HepG2 (cell line): ENCODE measurements at regions not wholly inside any gene's neighbourhood (a gene's known extent, or its start where the extent isn't known, plus 50 kb on each side); places are given as distances from the start of the nearest gene placed in this dataset.

ENCODE experiments used
- ARID2 ChIP-seq: sonication (generic); formaldehyde crosslinking; IDR thresholded peaks from 2 replicates; pipeline ENCODE4 v1.8.1; 2022; ENCODE audit warnings: mild to moderate bottlenecking, missing genetic modification reagents, borderline replicate concordance
- ATF6 ChIP-seq: sonication (generic); formaldehyde crosslinking; conservative IDR thresholded peaks from 2 replicates; pipeline ENCODE4 v1.4.0; 2020; ENCODE audit warnings: missing genetic modification reagents
- ATM ChIP-seq: fragments of 450-650 bp; IDR thresholded peaks from 2 replicates; pipeline ENCODE4 v1.7.1; 2017; ENCODE audit warnings: mild to moderate bottlenecking, borderline replicate concordance
- FOXP1 ChIP-seq, 2 experiments: fragments of 450-650 bp in 1 of 2; IDR thresholded peaks; 2 replicates each; pipeline ENCODE4 v1.6.1; 2017 to 2018; ENCODE audit warnings: antibody characterized with exemption in 1 of 2
- KDM3A ChIP-seq: IDR thresholded peaks from 2 replicates; pipeline ENCODE4 v1.6.1; 2018; ENCODE audit warnings: low read depth, missing compliant biosample characterization
- KLF11 ChIP-seq: IDR thresholded peaks from 2 replicates; pipeline ENCODE4 v1.6.1; 2016; ENCODE audit warnings: missing compliant biosample characterization
- KMT2B ChIP-seq: IDR thresholded peaks from 2 replicates; pipeline ENCODE4 v1.6.1; 2016; ENCODE audit warnings: missing genetic modification reagents, missing compliant biosample characterization
- MED1 ChIP-seq: sonication (generic); formaldehyde crosslinking; IDR thresholded peaks from 2 replicates; pipeline ENCODE4 v1.4.0; 2020; ENCODE audit warnings: missing genetic modification reagents
- MXI1 ChIP-seq: IDR thresholded peaks from 3 replicates; pipeline ENCODE4 v1.6.1; 2012; ENCODE audit warnings: low read depth, low read length, inconsistent platforms, borderline replicate concordance
- NFE2L1 ChIP-seq: sonication (generic); formaldehyde crosslinking; IDR thresholded peaks from 2 replicates; pipeline ENCODE4 v1.4.0; 2020; ENCODE audit warnings: missing genetic modification reagents, mild to moderate bottlenecking, borderline replicate concordance
- NR2F6 ChIP-seq, 2 experiments: IDR thresholded peaks; 2 replicates each; pipeline ENCODE4 v1.6.1; 2016; ENCODE audit warnings: antibody characterized with exemption in 1 of 2, mild to moderate bottlenecking in 1 of 2
- PCBP1 ChIP-seq: fragments of 200-400 bp; formaldehyde crosslinking; IDR thresholded peaks from 2 replicates; pipeline ENCODE4 v1.6.1; 2017; ENCODE audit warnings: mild to moderate bottlenecking, low read depth, low read length, borderline replicate concordance
- RCOR2 ChIP-seq: IDR thresholded peaks from 2 replicates; pipeline ENCODE4 v1.6.1; 2016; ENCODE audit warnings: missing biosample characterization, missing genetic modification reagents
- SIX1 ChIP-seq: sonication (generic); formaldehyde crosslinking; IDR thresholded peaks from 2 replicates; pipeline ENCODE4 v1.4.0; 2020; ENCODE audit warnings: missing genetic modification reagents, borderline replicate concordance
- SMAD9 ChIP-seq: sonication (generic); formaldehyde crosslinking; IDR thresholded peaks from 2 replicates; pipeline ENCODE4 v1.5.1; 2020; ENCODE audit warnings: mild to moderate bottlenecking, missing genetic modification reagents
- SOX5 ChIP-seq: IDR thresholded peaks from 2 replicates; pipeline ENCODE4 v1.6.1; 2016; ENCODE audit warnings: borderline replicate concordance
- SP2 ChIP-seq: sonication (generic); formaldehyde crosslinking; IDR thresholded peaks from 2 replicates; pipeline ENCODE4 v1.5.1; 2020; ENCODE audit warnings: mild to moderate bottlenecking, missing genetic modification reagents
- THAP9 ChIP-seq: sonication (generic); formaldehyde crosslinking; IDR thresholded peaks from 2 replicates; pipeline ENCODE4; 2020; ENCODE audit warnings: missing genetic modification reagents, mild to moderate bottlenecking, borderline replicate concordance
- YEATS2 ChIP-seq: sonication (generic); formaldehyde crosslinking; IDR thresholded peaks from 2 replicates; pipeline ENCODE4 v1.4.0; 2020; ENCODE audit warnings: missing genetic modification reagents, borderline replicate concordance
- ZFP1 ChIP-seq: IDR thresholded peaks from 2 replicates; pipeline ENCODE4 v1.6.1; 2016
- ZNF20 ChIP-seq: sonication (generic); formaldehyde crosslinking; IDR thresholded peaks from 2 replicates; pipeline ENCODE4 v1.4.0; 2020; ENCODE audit warnings: mild to moderate bottlenecking, moderate library complexity, missing genetic modification reagents
- ZNF282 ChIP-seq: fragments of 450-650 bp; IDR thresholded peaks from 2 replicates; pipeline ENCODE4 v1.6.1; 2018; ENCODE audit not compliant: partially characterized antibody
- ZNF343 ChIP-seq: sonication (generic); formaldehyde crosslinking; IDR thresholded peaks from 2 replicates; pipeline ENCODE4 v1.4.0; 2020; ENCODE audit warnings: mild to moderate bottlenecking, missing genetic modification reagents
- ZNF414 ChIP-seq: sonication (generic); formaldehyde crosslinking; IDR thresholded peaks from 2 replicates; pipeline ENCODE4 v1.5.0; 2020; ENCODE audit warnings: missing genetic modification reagents
- ZNF546 ChIP-seq: sonication (generic); formaldehyde crosslinking; conservative IDR thresholded peaks from 2 replicates; pipeline ENCODE4 v1.8.1; 2023; ENCODE audit warnings: mild to moderate bottlenecking, missing genetic modification reagents
- ZNF644 ChIP-seq: IDR thresholded peaks from 2 replicates; pipeline ENCODE4 v1.6.1; 2016; ENCODE audit warnings: low read depth
- ZNF816 ChIP-seq: sonication (generic); formaldehyde crosslinking; IDR thresholded peaks from 2 replicates; pipeline ENCODE4 v1.8.0; 2022; ENCODE audit warnings: missing genetic modification reagents, mild to moderate bottlenecking, borderline replicate concordance

GRCh38 chr7:130947792-130948580, 214.0 kb upstream of the KLF14 start (continued):
- TF ChIP-seq KDM3A (no peak), ZNF414 (CRISPR knock-in tag) (no peak), SMAD9 (CRISPR knock-in tag) (no peak), ZFP1 (CRISPR knock-in tag) (no peak), YEATS2 (CRISPR knock-in tag) (no peak), SIX1 (CRISPR knock-in tag) (peak; percentile 23; the same call in 1 of the 2 replicates), PCBP1 (no peak), THAP9 (no peak), ZNF343 (CRISPR knock-in tag) (no peak), SOX5 (peak; percentile 46; the same call in 1 of the 2 replicates), ARID2 (CRISPR knock-in tag) (no peak), ZNF644 (no peak), ATF6 (CRISPR knock-in tag) (no peak), KLF11 (CRISPR knock-in tag) (no peak), KMT2B (CRISPR knock-in tag) (no peak), ATM (no peak), ZNF282 (no peak), FOXP1 (IDR thresholded peaks at IDR 0.05) (no peak), FOXP1 (CRISPR knock-in tag; IDR thresholded peaks at IDR 0.05) (peak; percentile 54; the same call in 1 of the 2 replicates), RCOR2 (CRISPR knock-in tag) (peak; percentile 50; the same call in 1 of the 2 replicates), ZNF20 (CRISPR knock-in tag) (no peak), MED1 (CRISPR knock-in tag) (peak; percentile 86), SP2 (CRISPR knock-in tag) (no peak), NFE2L1 (CRISPR knock-in tag) (no peak), ZNF546 (no peak), NR2F6 (IDR thresholded peaks at IDR 0.05) (no peak), NR2F6 (CRISPR knock-in tag; IDR thresholded peaks at IDR 0.05) (peak; percentile 43), ZNF816 (no peak), MXI1 (no peak)
